Activated naive CD4-positive, alpha-beta T cell treated with anti-CD3 and anti-CD28 coated beads for 36 hours (primary cell): ENCODE measurements at regions not wholly inside any gene's neighbourhood (a gene's known extent, or its start where the extent isn't known, plus 50 kb on each side); places are given as distances from the start of the nearest gene placed in this dataset.
"Not testable (repeated sequence)": the region's sequence is repeated elsewhere in the genome, so short reads cannot be mapped to it uniquely, and the experiment has no call there.

Source experiments
- CTCF ChIA-PET: fragments of 350-600 bp; sonication (Branson Sonifier 250); formaldehyde crosslinking; loops from one replicate; lab custom pipeline; 2021; ENCODE audit warnings: antibody characterized with exemption; lab: Charles Lee
- DNase-seq: peaks from one replicate; pipeline ENCODE4 v3.0.0-alpha.2; 2020
- H3K27ac Mint-ChIP-seq: one replicate; pipeline ENCODE4 v1.8.0; 2021; ENCODE audit warnings: mild to moderate bottlenecking, mixed read lengths
- H3K27me3 Mint-ChIP-seq: one replicate; pipeline ENCODE4 v1.8.0; 2021; ENCODE audit warnings: low read depth, mixed read lengths
- H3K36me3 Mint-ChIP-seq: one replicate; pipeline ENCODE4 v1.8.0; 2021; ENCODE audit warnings: low read depth, mixed read lengths
- H3K4me1 Mint-ChIP-seq: one replicate; pipeline ENCODE4 v1.8.0; 2021; ENCODE audit warnings: low read depth, mixed read lengths
- H3K4me3 Mint-ChIP-seq: one replicate; pipeline ENCODE4 v1.8.0; 2021; ENCODE audit warnings: mild to moderate bottlenecking, moderate library complexity, mixed read lengths
- H3K9me3 Mint-ChIP-seq: one replicate; pipeline ENCODE4 v1.8.0; 2021; ENCODE audit warnings: mixed read lengths
- intact Hi-C: fragments of 100-400 bp; cut with micrococcal nuclease; formaldehyde crosslinking; loops from one replicate; pipeline ENCODE4 v1.15.1; 2023

- H3K27me3 Mint-ChIP-seq, H3K4me1 Mint-ChIP-seq, DNase-seq, H3K27ac Mint-ChIP-seq, CTCF ChIA-PET, H3K9me3 Mint-ChIP-seq, intact Hi-C loops, H3K4me3 Mint-ChIP-seq, H3K36me3 Mint-ChIP-seq: not testable (repeated sequence)
These were observed 265.2 kb downstream of the CRLF2 start for GRCh38 chrX:947262-947661.

DNA sequence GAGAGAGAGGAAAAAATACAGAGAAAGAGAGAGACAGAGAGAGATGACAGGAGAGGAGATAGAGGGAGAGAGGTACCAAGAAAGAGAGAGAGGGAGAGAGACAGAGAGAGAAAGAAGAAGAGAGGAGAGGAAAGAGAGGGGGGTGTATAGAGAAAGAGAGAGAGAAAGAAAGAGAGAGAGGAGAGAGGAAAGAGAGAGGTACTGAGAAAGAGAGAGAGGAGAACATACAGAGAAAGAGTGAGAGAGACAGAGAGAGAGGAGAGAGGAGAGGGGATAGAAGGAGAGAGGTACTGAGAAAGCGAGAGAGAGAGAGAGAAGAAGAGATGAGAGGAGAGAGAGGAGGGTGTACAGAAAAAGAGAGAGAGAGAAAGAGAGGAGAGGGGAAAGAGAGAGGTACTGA, 269.4 kb downstream of the CRLF2 start:
- Mint-ChIP-seq H3K27me3 (peaks cover 20% of the 10 kb centered on the region), H3K4me1 (no peaks in the 10 kb centered on the region), H3K36me3 (no peaks in the 10 kb centered on the region), H3K9me3 (peaks cover 2% of the 10 kb centered on the region), H3K4me3 (no peak overlapping the region), H3K27ac (no peak overlapping the region)
- DNase-seq, result no peak
- CTCF ChIA-PET, result no interaction called here
- intact Hi-C loops, result no loop called here

GRCh38 chrX:940691-941090, 271.8 kb downstream of the CRLF2 start:
- no peaks in the 10 kb centered on the region for H3K36me3 Mint-ChIP-seq
- H3K27ac Mint-ChIP-seq, result no peak overlapping the region
- no peaks in the 10 kb centered on the region for H3K9me3 Mint-ChIP-seq
- intact Hi-C loops, result no loop called here
- no peaks in the 10 kb centered on the region for H3K4me1 Mint-ChIP-seq
- H3K4me3 Mint-ChIP-seq, result no peak overlapping the region
- no peak for DNase-seq
- peaks cover 22% of the 10 kb centered on the region for H3K27me3 Mint-ChIP-seq
- CTCF ChIA-PET, result no interaction called here

DNA sequence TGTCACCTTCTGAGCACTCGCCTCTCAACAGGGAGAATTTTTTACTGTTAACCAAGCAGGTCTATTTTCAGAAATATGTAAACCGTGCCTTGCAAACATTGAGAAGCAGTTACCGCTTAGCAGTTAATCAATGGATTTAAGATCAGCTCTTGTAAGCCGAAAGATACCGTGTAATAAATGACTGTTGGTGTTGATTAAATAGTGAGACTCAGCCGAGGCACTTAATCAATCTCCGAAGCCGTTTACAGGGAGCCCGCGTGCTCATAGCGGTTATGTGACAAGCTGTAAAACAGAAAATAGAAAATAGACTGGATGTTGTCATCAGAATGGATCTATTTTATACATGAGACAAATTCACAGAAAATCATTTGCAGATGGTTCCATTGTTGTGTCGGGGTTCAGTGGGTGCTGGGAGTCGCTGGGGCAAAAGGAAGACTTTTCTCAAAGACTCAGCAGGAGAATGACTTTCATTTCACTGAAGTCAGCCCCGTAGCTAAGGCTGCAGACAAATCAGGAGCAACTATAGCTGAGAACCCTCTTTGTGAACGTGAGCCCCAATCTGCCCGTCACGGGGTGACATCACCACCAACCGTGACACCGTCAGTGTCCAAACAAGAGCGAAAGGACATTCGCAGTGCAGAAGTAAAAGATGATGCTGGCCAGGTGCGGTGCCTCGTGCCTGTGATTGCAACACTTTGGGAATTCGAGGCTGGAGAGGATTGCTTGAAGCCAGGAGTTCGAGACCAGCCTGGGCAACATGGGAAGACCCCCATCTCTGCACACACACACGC, 275.3 kb downstream of the CRLF2 start:
- Mint-ChIP-seq H3K36me3 (no peaks in the 10 kb centered on the region), H3K27me3 (peaks cover 22% of the 10 kb centered on the region), H3K27ac (no peak overlapping the region), H3K4me3 (no peak overlapping the region), H3K9me3 (no peaks in the 10 kb centered on the region), H3K4me1 (no peaks in the 10 kb centered on the region)
- CTCF ChIA-PET, result no interaction called here
- intact Hi-C loops, result no loop called here
- DNase-seq, result no peak

DNA sequence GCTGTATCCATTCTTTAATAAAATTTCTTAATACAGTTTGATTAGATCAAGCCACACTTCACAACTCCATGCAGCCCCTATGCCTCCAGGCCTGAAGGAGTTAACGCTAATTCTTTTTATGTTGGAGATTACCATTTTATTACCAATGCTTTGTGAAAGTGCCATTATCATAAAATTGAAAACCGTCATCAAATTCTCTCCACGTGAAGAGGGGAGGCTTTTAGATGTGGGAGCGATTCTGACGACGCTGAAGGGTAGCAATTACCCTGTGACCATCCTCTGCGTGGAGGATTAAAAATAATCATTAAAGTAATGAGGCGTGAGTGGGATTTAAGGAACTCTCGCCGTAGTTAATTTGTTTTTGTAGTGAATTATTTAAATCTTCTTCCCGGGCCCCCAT, 278.8 kb downstream of the CRLF2 start:
- CTCF ChIA-PET, result no interaction called here
- Mint-ChIP-seq H3K27me3 (peaks cover 2% of the 10 kb centered on the region), H3K27ac (no peak overlapping the region), H3K4me1 (no peaks in the 10 kb centered on the region), H3K36me3 (no peaks in the 10 kb centered on the region), H3K4me3 (no peak overlapping the region), H3K9me3 (peaks cover 3% of the 10 kb centered on the region)
- no peak for DNase-seq
- intact Hi-C loops, result no loop called here

GRCh38 chrX:928606-929005, 283.8 kb downstream of the CRLF2 start:
- no peaks in the 10 kb centered on the region for H3K36me3 Mint-ChIP-seq
- CTCF ChIA-PET, result no interaction called here
- intact Hi-C loops, result no loop called here
- no peak for DNase-seq
- H3K9me3 Mint-ChIP-seq, result peaks cover 3% of the 10 kb centered on the region
- H3K4me1 Mint-ChIP-seq, result no peaks in the 10 kb centered on the region
- no peak overlapping the region for H3K4me3 Mint-ChIP-seq
- no peak overlapping the region for H3K27ac Mint-ChIP-seq
- no peaks in the 10 kb centered on the region for H3K27me3 Mint-ChIP-seq

DNA sequence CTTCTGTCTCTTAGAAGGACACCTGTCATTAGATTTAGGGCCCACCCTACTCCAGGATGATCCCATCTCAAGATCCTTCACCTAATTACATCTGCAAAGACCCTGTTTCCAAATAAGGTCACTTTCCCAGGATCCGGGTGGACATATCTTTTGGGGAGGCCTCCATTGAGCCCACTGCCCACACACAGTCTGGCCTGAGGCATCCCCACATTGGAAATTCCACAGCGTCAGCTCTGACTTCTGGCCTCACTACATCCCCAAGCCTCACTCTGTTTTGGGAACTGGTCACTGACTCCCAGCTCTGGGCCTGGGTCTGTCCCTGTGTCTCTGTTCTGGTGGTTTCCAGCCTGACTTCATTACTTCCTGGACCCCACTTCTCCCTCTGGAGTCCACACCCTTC, 285.5 kb downstream of the CRLF2 start:
- DNase-seq, result no peak
- H3K27me3 Mint-ChIP-seq, result no peaks in the 10 kb centered on the region
- H3K27ac Mint-ChIP-seq, result no peak overlapping the region
- H3K36me3 Mint-ChIP-seq, result no peaks in the 10 kb centered on the region
- peaks cover 3% of the 10 kb centered on the region for H3K9me3 Mint-ChIP-seq
- H3K4me3 Mint-ChIP-seq, result no peak overlapping the region
- CTCF ChIA-PET, result no interaction called here
- intact Hi-C loops, result no loop called here
- no peaks in the 10 kb centered on the region for H3K4me1 Mint-ChIP-seq

- CTCF ChIA-PET, result no interaction called here
- Mint-ChIP-seq H3K4me3 (no peak overlapping the region), H3K27me3 (no peaks in the 10 kb centered on the region), H3K4me1 (no peaks in the 10 kb centered on the region), H3K27ac (no peak overlapping the region), H3K9me3 (peaks cover 3% of the 10 kb centered on the region), H3K36me3 (no peaks in the 10 kb centered on the region)
- DNase-seq, result no peak
- intact Hi-C loops, result no loop called here
These were observed 286.4 kb downstream of the CRLF2 start for GRCh38 chrX:926070-926469.

- no peak overlapping the region for H3K4me3 Mint-ChIP-seq
- no peak overlapping the region for H3K27ac Mint-ChIP-seq
- intact Hi-C loops, result no loop called here
- no peaks in the 10 kb centered on the region for H3K27me3 Mint-ChIP-seq
- H3K9me3 Mint-ChIP-seq, result peaks cover 3% of the 10 kb centered on the region
- no peak for DNase-seq
- no peaks in the 10 kb centered on the region for H3K4me1 Mint-ChIP-seq
- H3K36me3 Mint-ChIP-seq, result no peaks in the 10 kb centered on the region
- CTCF ChIA-PET, result no interaction called here
These were observed 286.8 kb downstream of the CRLF2 start for GRCh38 chrX:925652-926061.

DNA sequence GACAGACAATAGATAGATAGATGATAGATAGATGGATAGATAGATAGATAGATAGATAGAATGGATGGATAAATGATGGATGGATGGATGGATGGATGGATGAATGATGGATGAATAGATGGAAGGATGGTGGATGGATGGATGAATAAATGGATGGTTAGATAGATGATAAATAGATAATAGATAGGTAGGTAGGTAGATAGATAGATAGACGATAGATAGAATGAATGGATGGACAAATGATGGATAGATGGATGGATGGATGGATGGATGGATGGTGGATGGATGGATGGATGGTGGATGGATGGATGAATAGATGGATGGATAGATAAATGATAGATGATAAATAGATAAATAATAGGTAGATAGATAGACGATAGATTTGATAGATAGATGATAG, 287.4 kb downstream of the CRLF2 start:
- H3K9me3 Mint-ChIP-seq, result peaks cover 3% of the 10 kb centered on the region
- no peaks in the 10 kb centered on the region for H3K27me3 Mint-ChIP-seq
- H3K4me3 Mint-ChIP-seq, result no peak overlapping the region
- no peak for DNase-seq
- no peaks in the 10 kb centered on the region for H3K36me3 Mint-ChIP-seq
- CTCF ChIA-PET, result no interaction called here
- no peak overlapping the region for H3K27ac Mint-ChIP-seq
- intact Hi-C loops, result no loop called here
- H3K4me1 Mint-ChIP-seq, result no peaks in the 10 kb centered on the region

DNA sequence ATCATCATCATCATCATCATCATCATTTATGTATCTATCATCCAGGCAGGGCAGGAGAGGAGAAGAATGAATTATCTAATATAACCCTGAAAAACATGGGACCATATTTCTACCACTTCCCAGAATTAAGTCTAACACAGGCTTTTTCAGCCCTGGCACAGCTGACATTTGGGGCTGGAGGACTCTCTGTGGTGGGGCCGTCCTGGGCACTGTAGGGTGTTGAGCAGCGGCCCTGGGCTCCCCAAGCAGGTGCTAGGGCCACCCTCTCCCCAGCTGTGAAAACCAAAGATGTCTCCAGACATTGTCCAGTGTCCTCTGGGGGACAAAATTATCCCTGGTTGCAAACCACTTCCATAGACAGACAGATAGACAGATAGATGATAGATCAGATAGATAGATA, 288.4 kb downstream of the CRLF2 start:
- no peak overlapping the region for H3K27ac Mint-ChIP-seq
- no peaks in the 10 kb centered on the region for H3K4me1 Mint-ChIP-seq
- no peaks in the 10 kb centered on the region for H3K9me3 Mint-ChIP-seq
- H3K27me3 Mint-ChIP-seq, result no peaks in the 10 kb centered on the region
- no peaks in the 10 kb centered on the region for H3K36me3 Mint-ChIP-seq
- CTCF ChIA-PET, result no interaction called here
- H3K4me3 Mint-ChIP-seq, result no peak overlapping the region
- intact Hi-C loops, result no loop called here
- DNase-seq, result no peak

DNA sequence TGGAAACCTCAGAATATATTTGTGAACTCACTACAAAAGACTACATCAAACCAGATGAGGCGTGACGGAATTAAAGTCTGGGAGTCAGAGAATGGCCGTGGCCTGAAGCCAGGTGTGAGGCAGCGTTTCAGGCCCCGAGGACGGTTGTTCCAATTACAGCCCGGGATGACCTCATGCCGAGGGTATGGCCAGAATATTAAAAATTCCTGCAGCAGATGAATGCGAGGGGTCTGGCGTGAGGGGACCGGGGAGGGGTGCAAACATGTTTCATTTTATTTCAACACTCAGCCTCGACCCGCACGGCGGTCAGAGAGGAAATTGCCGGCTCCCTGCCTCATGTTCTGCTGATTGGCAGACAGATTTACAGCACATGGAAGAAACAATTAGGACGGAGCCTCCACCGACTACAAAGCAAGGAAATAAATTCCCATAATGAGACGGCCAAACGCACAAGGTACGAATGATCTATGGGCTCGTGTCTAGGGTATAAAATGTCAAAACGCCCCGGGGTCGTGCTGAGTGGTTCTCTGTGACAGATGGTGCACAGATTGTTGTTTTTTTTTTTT, 289.7 kb downstream of the SHOX start:
- Mint-ChIP-seq H3K4me3 (no peak overlapping the region), H3K27ac (no peak overlapping the region), H3K4me1 (no peaks in the 10 kb centered on the region), H3K36me3 (no peaks in the 10 kb centered on the region), H3K27me3 (no peaks in the 10 kb centered on the region), H3K9me3 (no peaks in the 10 kb centered on the region)
- no peak for DNase-seq
- CTCF ChIA-PET, result no interaction called here
- intact Hi-C loops, result no loop called here

GRCh38 chrX:916230-916599, 285.6 kb downstream of the SHOX start:
- Mint-ChIP-seq H3K9me3 (no peaks in the 10 kb centered on the region), H3K27me3 (no peaks in the 10 kb centered on the region), H3K36me3 (no peaks in the 10 kb centered on the region), H3K4me1 (no peaks in the 10 kb centered on the region), H3K4me3 (no peak overlapping the region), H3K27ac (no peak overlapping the region)
- intact Hi-C loops, result loop anchor here (10.0 kb wide), 1 partner anchor 99 kb away; no protein-coding TSS in a partner anchor
- CTCF ChIA-PET, result no interaction called here
- no peak for DNase-seq
